ENCODE measurements at regions not wholly inside any gene's neighbourhood (a gene's known extent, or its start where the extent isn't known, plus 50 kb on each side); places are given as distances from the start of the nearest gene placed in this dataset.

- Mint-ChIP-seq H3K9me3 (ENCODE audit: low read depth) (peaks cover 3% of the 10 kb centered on the region), H3K4me1 (ENCODE audit: low read depth) (no peaks in the 10 kb centered on the region), H3K27me3 (ENCODE audit: low read depth) (peaks cover 9% of the 10 kb centered on the region), H3K4me3 (ENCODE audit: unreplicated experiment) (no peak overlapping the region), H3K36me3 (ENCODE audit: low read depth) (no peaks in the 10 kb centered on the region), H3K27ac (ENCODE audit: unreplicated experiment) (no peak overlapping the region)
- DNase-seq (ENCODE audit: low spot score), result no peak
- TF ChIP-seq CTCF (IDR thresholded peaks at IDR 0.05), result no peak
Observed at GRCh38 chr2:66730441-66730840, 295.5 kb downstream of the MEIS1 start.

- H3K4me1 Mint-ChIP-seq (ENCODE audit: low read depth), result no peaks in the 10 kb centered on the region
- H3K27ac Mint-ChIP-seq (ENCODE audit: unreplicated experiment), result no peak overlapping the region
- TF ChIP-seq CTCF (IDR thresholded peaks at IDR 0.05), result no peak
- peaks cover 1% of the 10 kb centered on the region for H3K36me3 Mint-ChIP-seq (ENCODE audit: low read depth)
- peaks cover 11% of the 10 kb centered on the region for H3K27me3 Mint-ChIP-seq (ENCODE audit: low read depth)
- H3K9me3 Mint-ChIP-seq (ENCODE audit: low read depth), result peaks cover 6% of the 10 kb centered on the region
- no peak overlapping the region for H3K4me3 Mint-ChIP-seq (ENCODE audit: unreplicated experiment)
- DNase-seq (ENCODE audit: low spot score), result no peak
Observed at GRCh38 chr2:66733364-66733999, 298.6 kb downstream of the MEIS1 start.

GRCh38 chr2:66748939-66749338 is 314.0 kb downstream of the MEIS1 start:
- Mint-ChIP-seq H3K27me3 (ENCODE audit: low read depth) (peaks cover 13% of the 10 kb centered on the region), H3K4me1 (ENCODE audit: low read depth) (no peaks in the 10 kb centered on the region), H3K9me3 (ENCODE audit: low read depth) (no peaks in the 10 kb centered on the region), H3K27ac (ENCODE audit: unreplicated experiment) (no peak overlapping the region), H3K36me3 (ENCODE audit: low read depth) (no peaks in the 10 kb centered on the region), H3K4me3 (ENCODE audit: unreplicated experiment) (no peak overlapping the region)
- TF ChIP-seq CTCF (IDR thresholded peaks at IDR 0.05), result no peak
- DNase-seq (ENCODE audit: low spot score), result no peak

- Mint-ChIP-seq H3K4me3 (ENCODE audit: unreplicated experiment) (no peak overlapping the region), H3K9me3 (ENCODE audit: low read depth) (no peaks in the 10 kb centered on the region), H3K27ac (ENCODE audit: unreplicated experiment) (no peak overlapping the region), H3K36me3 (ENCODE audit: low read depth) (no peaks in the 10 kb centered on the region), H3K27me3 (ENCODE audit: low read depth) (peaks cover 13% of the 10 kb centered on the region), H3K4me1 (ENCODE audit: low read depth) (no peaks in the 10 kb centered on the region)
- DNase-seq (ENCODE audit: low spot score), result no peak
- no peak for TF ChIP-seq CTCF (IDR thresholded peaks at IDR 0.05)
Observed at GRCh38 chr2:66749566-66749965, 314.6 kb downstream of the MEIS1 start.

- no peak for DNase-seq (ENCODE audit: low spot score)
- peaks cover 6% of the 10 kb centered on the region for H3K27me3 Mint-ChIP-seq (ENCODE audit: low read depth)
- no peak overlapping the region for H3K4me3 Mint-ChIP-seq (ENCODE audit: unreplicated experiment)
- H3K36me3 Mint-ChIP-seq (ENCODE audit: low read depth), result no peaks in the 10 kb centered on the region
- H3K4me1 Mint-ChIP-seq (ENCODE audit: low read depth), result peaks cover 9% of the 10 kb centered on the region
- H3K9me3 Mint-ChIP-seq (ENCODE audit: low read depth), result peaks cover 3% of the 10 kb centered on the region
- TF ChIP-seq CTCF (IDR thresholded peaks at IDR 0.05), result no peak
- no peak overlapping the region for H3K27ac Mint-ChIP-seq (ENCODE audit: unreplicated experiment)
Observed at GRCh38 chr2:66753257-66753656, 318.3 kb downstream of the MEIS1 start.

Measured in chondrocyte (in vitro differentiated cells).